ENCODE measurements at regions not wholly inside any gene's neighbourhood (a gene's known extent, or its start where the extent isn't known, plus 50 kb on each side); places are given as distances from the start of the nearest gene placed in this dataset.

DNA sequence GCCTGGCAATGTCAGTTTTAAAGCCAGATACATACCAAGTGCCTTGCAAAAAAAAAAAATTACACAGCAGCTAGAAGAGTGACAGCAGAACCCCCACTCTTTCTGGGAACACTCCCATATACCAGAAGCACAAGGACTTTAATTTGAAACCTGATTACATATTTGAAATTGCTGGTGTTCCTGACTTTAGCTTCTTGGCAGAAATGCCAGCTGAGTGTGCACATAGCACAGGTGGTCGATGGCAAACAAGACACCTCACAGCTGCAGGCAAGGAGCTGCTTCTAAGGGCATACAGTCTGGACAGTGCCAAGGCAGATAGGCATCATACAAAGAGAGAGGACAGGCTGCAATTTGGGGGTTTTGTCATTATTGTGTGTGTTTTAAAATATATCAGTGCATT lies 150.7 kb upstream of the SGK1 start:
- Histone ChIP-seq H3K9me3 (no peaks in the 10 kb centered on the region), H3K4me1 (ENCODE audit: control insufficient read depth in 1 of 2, insufficient read depth in 1 of 2, low read depth in 1 of 2, low read length in 1 of 2) (no peaks in the 10 kb centered on the region)
- TF ChIP-seq, protein P1, sequence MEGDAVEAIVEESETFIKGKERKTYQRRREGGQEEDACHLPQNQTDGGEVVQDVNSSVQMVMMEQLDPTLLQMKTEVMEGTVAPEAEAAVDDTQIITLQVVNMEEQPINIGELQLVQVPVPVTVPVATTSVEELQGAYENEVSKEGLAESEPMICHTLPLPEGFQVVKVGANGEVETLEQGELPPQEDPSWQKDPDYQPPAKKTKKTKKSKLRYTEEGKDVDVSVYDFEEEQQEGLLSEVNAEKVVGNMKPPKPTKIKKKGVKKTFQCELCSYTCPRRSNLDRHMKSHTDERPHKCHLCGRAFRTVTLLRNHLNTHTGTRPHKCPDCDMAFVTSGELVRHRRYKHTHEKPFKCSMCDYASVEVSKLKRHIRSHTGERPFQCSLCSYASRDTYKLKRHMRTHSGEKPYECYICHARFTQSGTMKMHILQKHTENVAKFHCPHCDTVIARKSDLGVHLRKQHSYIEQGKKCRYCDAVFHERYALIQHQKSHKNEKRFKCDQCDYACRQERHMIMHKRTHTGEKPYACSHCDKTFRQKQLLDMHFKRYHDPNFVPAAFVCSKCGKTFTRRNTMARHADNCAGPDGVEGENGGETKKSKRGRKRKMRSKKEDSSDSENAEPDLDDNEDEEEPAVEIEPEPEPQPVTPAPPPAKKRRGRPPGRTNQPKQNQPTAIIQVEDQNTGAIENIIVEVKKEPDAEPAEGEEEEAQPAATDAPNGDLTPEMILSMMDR (IDR thresholded peaks at IDR 0.05) = no peak

DNA sequence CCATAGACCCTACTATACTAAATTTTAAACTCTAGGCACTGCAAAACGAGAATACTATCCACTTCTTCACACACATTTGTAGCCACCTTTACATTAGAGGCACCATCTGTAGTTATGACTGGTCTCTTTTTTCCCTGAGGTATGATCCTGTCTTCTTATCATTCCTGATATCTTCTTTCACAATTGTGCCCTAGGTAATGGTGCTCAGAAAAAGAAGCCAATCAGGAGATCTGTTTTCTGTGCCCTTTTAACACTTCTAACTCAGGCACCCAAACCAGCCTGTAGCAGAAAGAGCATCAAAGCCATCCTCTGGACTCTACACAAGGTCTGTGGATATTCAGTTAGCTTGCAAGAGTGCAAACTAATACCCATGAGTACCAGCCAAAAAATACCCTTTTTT lies 149.7 kb upstream of the SGK1 start:
- Histone ChIP-seq H3K27me3 (no peaks in the 10 kb centered on the region), H3K27ac (no peak overlapping the region)

More for the DNA sequence above, 150.7 kb upstream of the SGK1 start:
- Histone ChIP-seq H3K4me3 (ENCODE audit: low read depth in 1 of 2, low read length in 1 of 2) (no peak overlapping the region), H3K27ac (no peak overlapping the region), H3K27me3 (no peaks in the 10 kb centered on the region), H3K36me3 (no peaks in the 10 kb centered on the region)

DNA sequence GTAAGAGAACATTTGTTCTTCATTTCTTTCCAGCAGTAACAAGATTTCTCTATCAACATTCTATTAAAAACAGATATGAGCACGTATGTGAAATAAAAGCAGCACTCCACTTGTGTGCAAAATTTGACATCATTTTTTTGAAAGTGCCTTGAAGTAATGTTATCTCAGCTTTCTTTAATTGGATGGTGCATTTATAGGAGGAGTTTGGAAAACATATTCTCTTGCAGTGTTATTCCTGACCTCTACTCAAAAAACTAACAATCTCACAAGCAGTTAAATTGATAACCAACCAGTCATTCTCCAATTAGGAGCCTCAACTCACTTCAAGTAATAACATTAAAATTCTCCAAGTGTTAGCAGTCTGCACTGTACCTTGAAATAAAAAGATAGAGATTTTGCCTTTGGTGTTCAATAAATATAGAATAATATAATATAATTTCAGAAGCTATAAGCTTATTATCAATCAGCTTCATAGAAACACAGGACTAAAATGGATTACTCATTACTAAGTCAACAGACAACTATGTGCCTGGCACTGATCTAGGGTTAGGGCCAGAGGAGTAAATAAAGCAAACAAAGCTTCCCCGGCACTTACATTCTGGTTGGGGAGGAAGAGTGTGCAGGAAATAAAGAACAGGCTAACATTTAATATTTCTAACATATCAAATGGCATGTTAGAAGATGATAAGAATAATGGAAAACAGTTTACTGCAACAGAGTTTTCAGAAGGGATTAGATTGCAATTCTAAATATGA lies 149.0 kb upstream of the SGK1 start:
- Histone ChIP-seq H3K4me1 (ENCODE audit: control insufficient read depth in 1 of 2, insufficient read depth in 1 of 2, low read depth in 1 of 2, low read length in 1 of 2) (no peaks in the 10 kb centered on the region), H3K27me3 (no peaks in the 10 kb centered on the region), H3K4me3 (ENCODE audit: low read depth in 1 of 2, low read length in 1 of 2) (no peak overlapping the region), H3K36me3 (no peaks in the 10 kb centered on the region), H3K9me3 (no peaks in the 10 kb centered on the region), H3K27ac (no peak overlapping the region)
- TF ChIP-seq, protein P1 (IDR thresholded peaks at IDR 0.05) = no peak

More for the DNA sequence above, 149.7 kb upstream of the SGK1 start:
- H3K4me1 ChIP-seq (ENCODE audit: control insufficient read depth in 1 of 2, insufficient read depth in 1 of 2, low read depth in 1 of 2, low read length in 1 of 2) = no peaks in the 10 kb centered on the region
- no peaks in the 10 kb centered on the region for H3K9me3 ChIP-seq
- TF ChIP-seq, protein P1 (IDR thresholded peaks at IDR 0.05) = no peak
- H3K4me3 ChIP-seq (ENCODE audit: low read depth in 1 of 2, low read length in 1 of 2) = no peak overlapping the region
- no peaks in the 10 kb centered on the region for H3K36me3 ChIP-seq

DNA sequence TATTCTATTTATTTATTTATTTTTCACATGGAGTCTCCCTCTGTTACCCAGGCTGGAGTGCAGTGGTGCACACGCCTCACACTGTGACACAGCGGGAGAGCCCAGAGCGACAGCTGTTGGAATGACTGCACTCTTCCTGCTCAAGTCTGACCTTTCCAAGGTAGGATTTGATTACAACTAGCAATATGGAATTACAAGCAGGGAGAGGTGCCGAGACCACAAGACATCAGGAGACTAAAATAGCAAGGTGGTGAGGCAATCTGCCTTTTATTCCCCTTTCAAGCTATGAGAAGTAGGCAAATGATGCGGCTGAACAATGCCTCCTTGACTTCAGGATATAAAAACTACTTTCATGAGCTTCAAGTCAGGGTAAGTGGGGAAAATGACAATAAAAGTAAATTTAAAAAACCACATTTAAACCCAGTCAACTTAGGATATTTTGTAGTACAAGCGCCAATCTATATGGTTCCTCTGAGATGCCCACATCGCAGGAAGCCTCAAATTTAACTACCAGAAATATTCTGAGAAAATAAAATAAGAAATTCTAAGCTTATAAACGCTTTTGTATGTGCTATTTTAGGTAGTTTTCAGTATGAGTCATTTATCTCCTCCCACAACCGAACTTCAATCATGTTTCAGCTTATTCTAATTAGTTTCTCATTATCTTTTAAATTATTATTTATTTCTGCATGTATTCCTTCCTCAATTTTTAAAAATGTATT lies 146.9 kb upstream of the SGK1 start:
- Histone ChIP-seq H3K36me3 (no peaks in the 10 kb centered on the region), H3K27ac (no peak overlapping the region), H3K27me3 (no peaks in the 10 kb centered on the region), H3K4me1 (ENCODE audit: control insufficient read depth in 1 of 2, insufficient read depth in 1 of 2, low read depth in 1 of 2, low read length in 1 of 2) (no peaks in the 10 kb centered on the region), H3K4me3 (ENCODE audit: low read depth in 1 of 2, low read length in 1 of 2) (no peak overlapping the region), H3K9me3 (no peaks in the 10 kb centered on the region)
- TF ChIP-seq, protein P1 (IDR thresholded peaks at IDR 0.05) = no peak

DNA sequence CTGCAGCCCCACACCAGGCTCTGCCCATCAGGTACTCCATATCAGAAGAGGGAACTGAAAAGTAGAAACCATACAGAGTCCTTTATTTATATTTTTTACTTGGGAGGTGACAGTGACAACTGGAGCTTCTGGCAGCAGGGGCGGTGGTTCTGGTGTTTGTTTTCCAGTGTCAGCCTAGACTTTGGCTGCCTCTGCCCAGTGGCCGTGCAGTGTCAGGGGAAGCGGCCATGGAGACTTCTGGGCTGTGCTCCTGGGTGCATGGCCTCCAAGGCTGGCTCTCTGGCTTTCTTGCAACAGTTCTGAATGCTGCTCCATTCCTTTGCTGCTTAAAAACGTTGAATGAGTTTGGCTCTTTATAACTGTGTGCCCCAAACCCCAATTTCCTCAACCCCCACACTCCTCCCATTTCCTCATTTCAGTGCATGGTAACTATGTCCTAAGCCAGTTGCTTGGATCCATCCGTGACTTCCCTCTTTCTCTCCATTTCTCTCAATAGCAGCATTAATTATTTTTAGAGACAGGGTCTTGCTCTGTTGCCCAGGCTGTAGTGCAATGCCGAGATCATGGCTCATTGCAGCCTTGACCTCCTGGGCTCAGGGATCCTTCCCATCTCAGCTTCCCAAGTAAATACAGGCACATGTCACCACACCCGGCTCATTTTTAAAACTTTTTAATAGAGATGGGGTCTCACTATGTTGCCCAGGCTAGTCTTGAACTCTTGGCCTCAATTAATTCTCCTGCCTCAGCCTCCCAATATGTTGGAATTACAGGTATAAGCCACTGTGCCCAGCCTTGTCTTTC lies 141.1 kb upstream of the SGK1 start:
- TF ChIP-seq, protein P1 (IDR thresholded peaks at IDR 0.05) = no peak
- H3K4me1 ChIP-seq (ENCODE audit: control insufficient read depth in 1 of 2, insufficient read depth in 1 of 2, low read depth in 1 of 2, low read length in 1 of 2) = peaks cover 14 to 15% of the 10 kb centered on the region in 2 experiments
- H3K36me3 ChIP-seq = no peaks in the 10 kb centered on the region
- peak overlapping the region; percentile 43 for H3K27ac ChIP-seq
- no peaks in the 10 kb centered on the region for H3K27me3 ChIP-seq
- H3K9me3 ChIP-seq = no peaks in the 10 kb centered on the region
- H3K4me3 ChIP-seq (ENCODE audit: low read depth in 1 of 2, low read length in 1 of 2) = no peak overlapping the region
